Mesothelial cell of epicardium (in vitro differentiated cells): ENCODE measurements at regions not wholly inside any gene's neighbourhood (a gene's known extent, or its start where the extent isn't known, plus 50 kb on each side); places are given as distances from the start of the nearest gene placed in this dataset.

Experiments
- DNase-seq, 2 experiments: peaks; one replicate each; pipeline ENCODE4 v3.0.0; 2021; ENCODE audit warnings: low spot score in 2 of 2; ENCODE audit not compliant: unreplicated experiment in 2 of 2
- H3K27ac Mint-ChIP-seq: 2 replicates; pipeline ENCODE4 v1.8.0; 2021; ENCODE audit warnings: mixed read lengths
- H3K27me3 Mint-ChIP-seq: 2 replicates; pipeline ENCODE4 v1.8.0; 2021; ENCODE audit warnings: low read depth, mixed read lengths
- H3K36me3 Mint-ChIP-seq: 2 replicates; pipeline ENCODE4 v1.8.0; 2021; ENCODE audit warnings: mixed read lengths
- H3K4me1 Mint-ChIP-seq: 2 replicates; pipeline ENCODE4 v1.8.0; 2021; ENCODE audit warnings: mixed read lengths
- H3K4me3 Mint-ChIP-seq: 2 replicates; pipeline ENCODE4 v1.8.0; 2021; ENCODE audit warnings: mild to moderate bottlenecking, moderate library complexity, mixed read lengths
- H3K9me3 Mint-ChIP-seq: 2 replicates; pipeline ENCODE4 v1.8.0; 2021; ENCODE audit warnings: mixed read lengths
- CTCF ChIP-seq: fragments of 200-600 bp; sonication (generic); IDR thresholded peaks from one replicate; pipeline ENCODE4 v1.5.0; 2021; ENCODE audit warnings: antibody characterized with exemption; ENCODE audit not compliant: unreplicated experiment

DNA sequence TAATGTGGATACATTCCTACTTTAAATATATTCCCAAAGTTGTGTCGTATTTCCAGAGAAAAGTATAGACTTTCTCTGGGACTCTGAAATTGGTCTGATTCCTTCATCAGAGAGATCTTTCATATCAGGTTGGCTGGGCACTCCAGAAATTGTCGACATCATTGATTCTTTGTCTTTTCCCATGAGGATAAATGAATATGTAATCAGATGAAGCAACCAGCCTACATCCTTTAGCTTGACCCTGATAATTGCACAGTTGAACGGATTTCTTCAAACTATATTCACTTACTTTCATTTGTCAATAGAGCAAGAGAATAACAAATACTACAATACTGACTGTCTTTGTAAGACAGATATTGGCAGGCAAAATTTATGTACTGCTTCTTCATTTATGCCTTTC, 680.2 kb upstream of the LRRTM4 start:
- H3K27ac Mint-ChIP-seq = no peak overlapping the region
- no peak for TF ChIP-seq CTCF
- H3K36me3 Mint-ChIP-seq = no peaks in the 10 kb centered on the region
- no peaks in the 10 kb centered on the region for H3K4me1 Mint-ChIP-seq
- no peak overlapping the region for H3K4me3 Mint-ChIP-seq
- peaks cover 4% of the 10 kb centered on the region for H3K9me3 Mint-ChIP-seq
- no peaks in the 10 kb centered on the region for H3K27me3 Mint-ChIP-seq
- no peak for DNase-seq

DNA sequence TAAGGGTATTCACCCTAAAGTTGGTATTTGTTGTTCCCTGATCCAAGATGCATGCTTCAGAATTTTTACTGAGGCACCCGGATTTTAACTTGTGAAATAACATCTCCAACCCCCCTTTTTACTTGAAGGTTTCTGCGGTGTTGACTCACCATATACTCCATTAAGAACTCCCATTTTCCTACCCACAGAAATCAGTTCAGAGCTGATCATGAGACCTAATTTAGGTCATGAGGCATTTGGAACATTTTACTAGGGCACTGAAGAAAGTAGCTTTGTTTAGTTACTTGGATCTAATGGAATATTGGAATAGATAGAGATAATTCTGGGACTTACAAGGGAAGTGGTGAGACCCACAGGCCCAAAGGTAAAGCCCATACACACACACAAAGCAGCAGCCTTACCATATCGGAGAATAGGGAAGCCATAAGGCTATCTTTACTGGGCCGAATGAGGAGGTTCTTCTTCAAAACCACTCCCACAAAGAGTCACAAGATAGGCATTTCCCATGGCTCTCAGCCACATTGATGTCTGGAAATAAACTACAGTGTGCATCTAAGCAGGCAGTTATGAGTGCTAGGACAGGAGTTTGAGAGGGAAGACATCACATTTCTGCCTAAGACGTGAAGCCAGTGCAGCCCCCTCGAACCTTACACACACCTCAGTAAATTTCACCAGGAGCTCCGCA, 681.0 kb upstream of the LRRTM4 start:
- H3K27me3 Mint-ChIP-seq = no peaks in the 10 kb centered on the region
- no peak for TF ChIP-seq CTCF
- DNase-seq = no peak
- H3K27ac Mint-ChIP-seq = no peak overlapping the region
- H3K9me3 Mint-ChIP-seq = peaks cover 4% of the 10 kb centered on the region
- no peaks in the 10 kb centered on the region for H3K36me3 Mint-ChIP-seq
- H3K4me1 Mint-ChIP-seq = no peaks in the 10 kb centered on the region
- no peak overlapping the region for H3K4me3 Mint-ChIP-seq

DNA sequence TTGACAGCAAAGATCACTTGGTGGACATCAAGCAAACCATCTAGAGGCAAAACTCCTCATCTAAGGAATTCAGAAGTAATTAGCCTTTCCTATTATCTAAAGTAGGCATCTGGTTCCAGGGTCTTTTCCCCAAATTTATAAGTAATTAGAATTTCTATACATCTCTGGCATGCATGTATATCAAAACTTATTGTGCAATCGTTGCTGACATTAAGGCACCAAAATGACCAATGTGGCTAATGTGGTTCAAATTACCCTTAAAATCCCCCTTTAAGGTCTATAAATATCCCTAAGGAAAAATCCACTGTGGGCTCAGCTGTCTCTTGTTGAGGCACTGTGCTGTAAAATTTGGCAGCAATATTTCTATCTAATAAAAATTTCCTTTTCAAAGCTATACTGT, 695.9 kb upstream of the LRRTM4 start:
- TF ChIP-seq CTCF = no peak
- no peaks in the 10 kb centered on the region for H3K4me1 Mint-ChIP-seq

DNA sequence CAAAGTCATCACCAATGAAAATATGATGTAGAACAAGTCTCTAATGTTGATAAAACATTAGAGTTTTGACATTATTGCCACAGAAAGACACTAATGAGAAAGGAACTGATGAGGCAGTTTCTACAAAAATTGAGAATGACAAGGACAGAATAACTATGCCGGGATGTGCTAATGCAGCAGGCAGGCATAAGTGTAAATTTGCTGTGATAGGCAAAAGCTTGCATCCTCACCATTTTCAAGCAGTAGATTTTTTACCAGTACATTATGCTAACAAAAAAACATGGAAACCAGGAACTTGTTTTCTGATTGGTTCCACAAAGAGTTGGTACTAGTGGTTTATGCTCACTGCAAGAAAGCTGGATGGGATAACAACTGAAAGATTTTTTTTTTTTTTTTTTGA, 715.5 kb upstream of the LRRTM4 start:
- no peaks in the 10 kb centered on the region for H3K27me3 Mint-ChIP-seq
- TF ChIP-seq CTCF = no peak
- no peaks in the 10 kb centered on the region for H3K36me3 Mint-ChIP-seq
- no peak overlapping the region for H3K4me3 Mint-ChIP-seq
- H3K9me3 Mint-ChIP-seq = no peaks in the 10 kb centered on the region
- no peak overlapping the region for H3K27ac Mint-ChIP-seq
- DNase-seq = no peak
- no peaks in the 10 kb centered on the region for H3K4me1 Mint-ChIP-seq

More for the DNA sequence above, 695.9 kb upstream of the LRRTM4 start:
- no peak for DNase-seq
- no peaks in the 10 kb centered on the region for H3K27me3 Mint-ChIP-seq
- peaks cover 6% of the 10 kb centered on the region for H3K9me3 Mint-ChIP-seq
- no peak overlapping the region for H3K4me3 Mint-ChIP-seq
- no peak overlapping the region for H3K27ac Mint-ChIP-seq
- H3K36me3 Mint-ChIP-seq = no peaks in the 10 kb centered on the region

- TF ChIP-seq CTCF = no peak
- H3K4me1 Mint-ChIP-seq = no peaks in the 10 kb centered on the region
- DNase-seq = no peak
- no peak overlapping the region for H3K4me3 Mint-ChIP-seq
- no peaks in the 10 kb centered on the region for H3K27me3 Mint-ChIP-seq
- no peaks in the 10 kb centered on the region for H3K36me3 Mint-ChIP-seq
- H3K27ac Mint-ChIP-seq = no peak overlapping the region
- peaks cover 18% of the 10 kb centered on the region for H3K9me3 Mint-ChIP-seq
Observed at GRCh38 chr2:78245394-78246135, 723.4 kb upstream of the LRRTM4 start.
